GM12891 (cell line): ENCODE measurements at regions not wholly inside any gene's neighbourhood (a gene's known extent, or its start where the extent isn't known, plus 50 kb on each side); places are given as distances from the start of the nearest gene placed in this dataset.

Experiments used
- POLR2A ChIP-seq: IDR thresholded peaks from 2 replicates; pipeline ENCODE4 v1.6.1; 2011; ENCODE audit warnings: low read depth, low read length, control low read depth
- SPI1 ChIP-seq: IDR thresholded peaks from 2 replicates; pipeline ENCODE4 v1.6.1; 2011; ENCODE audit warnings: low read depth, low read length, control low read depth

DNA sequence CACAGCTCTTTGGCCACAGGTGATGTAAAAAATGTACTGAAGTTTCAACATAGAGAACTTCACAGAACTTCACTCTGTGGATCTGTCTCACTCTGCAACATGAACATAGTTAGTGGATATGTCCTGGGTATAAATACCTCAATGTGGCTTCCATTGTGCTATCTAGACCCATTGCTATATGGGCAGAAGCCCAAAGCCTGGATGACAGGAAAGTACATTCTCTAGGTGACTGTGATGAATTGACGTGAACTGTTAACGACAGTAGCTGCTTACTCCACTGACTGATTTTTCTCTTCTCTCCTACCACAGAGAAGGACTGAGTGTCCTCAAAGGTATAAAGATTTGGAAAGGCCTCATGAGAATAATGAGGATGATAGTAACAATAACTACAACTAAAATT, 270.1 kb upstream of the FTMT start:
- TF ChIP-seq POLR2A (no peak), SPI1 (no peak)
